ENCODE measurements at regions not wholly inside any gene's neighbourhood (a gene's known extent, or its start where the extent isn't known, plus 50 kb on each side); places are given as distances from the start of the nearest gene placed in this dataset.
A peak's percentile ranks its signal among the peaks of the same experiment; 100 is the strongest.

DNA sequence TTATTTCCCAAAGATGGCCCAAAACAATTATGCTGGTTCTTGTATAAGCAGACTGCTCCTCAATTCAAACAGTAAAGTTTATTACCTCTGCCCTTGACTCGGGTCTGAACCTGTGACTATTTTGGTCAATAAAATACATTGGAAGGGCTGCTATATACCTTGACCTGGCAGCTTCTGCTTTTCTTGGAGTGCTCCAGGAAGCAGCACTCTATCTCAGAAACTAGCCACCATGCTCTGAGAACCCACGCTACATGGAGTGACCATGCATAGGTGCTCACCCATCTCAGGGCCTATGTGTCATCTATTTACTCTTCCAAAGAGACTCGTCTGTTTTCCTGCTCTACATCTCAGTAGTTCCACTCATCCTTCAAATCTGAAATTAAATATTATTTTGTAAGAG, 299.9 kb downstream of the AHR start:
- ATAC-seq: no peak
- DNase-seq (ENCODE audit: low spot score): no peak

GRCh38 chr7:17598846-17599245, 300.4 kb downstream of the AHR start:
- DNase-seq (ENCODE audit: low spot score): no peak

DNA sequence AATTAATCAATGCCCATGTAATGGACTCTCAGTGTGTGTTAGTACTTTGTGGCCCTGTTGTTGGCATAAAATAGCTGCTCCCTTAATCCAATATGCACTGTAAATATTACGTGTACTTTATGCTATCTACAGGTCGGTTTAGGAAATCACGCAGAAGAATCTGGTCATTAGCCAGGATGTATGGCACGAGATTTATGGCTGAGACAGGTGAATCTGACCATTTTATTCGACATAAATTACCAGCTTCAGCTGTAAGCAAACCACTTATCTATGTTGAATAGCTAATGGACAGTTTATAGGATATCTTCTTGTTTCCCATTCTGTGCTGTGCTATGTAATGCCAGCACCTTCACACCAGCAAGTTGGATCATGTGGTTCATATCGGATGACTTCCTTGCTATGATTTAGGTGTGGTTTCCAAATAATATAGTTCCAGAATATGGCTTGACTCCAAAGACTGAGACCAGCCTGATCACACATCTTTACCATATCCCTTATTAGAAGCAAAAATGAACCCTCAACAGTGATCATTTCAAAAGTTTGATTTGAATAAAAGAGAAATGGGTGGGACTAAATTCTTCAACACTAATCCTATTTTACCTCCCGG, 301.4 kb downstream of the AHR start:
- ATAC-seq (no peak), DNase-seq (ENCODE audit: low spot score) (no peak)

More at GRCh38 chr7:17598846-17599245, 300.4 kb downstream of the AHR start:
- no peak for ATAC-seq

DNA sequence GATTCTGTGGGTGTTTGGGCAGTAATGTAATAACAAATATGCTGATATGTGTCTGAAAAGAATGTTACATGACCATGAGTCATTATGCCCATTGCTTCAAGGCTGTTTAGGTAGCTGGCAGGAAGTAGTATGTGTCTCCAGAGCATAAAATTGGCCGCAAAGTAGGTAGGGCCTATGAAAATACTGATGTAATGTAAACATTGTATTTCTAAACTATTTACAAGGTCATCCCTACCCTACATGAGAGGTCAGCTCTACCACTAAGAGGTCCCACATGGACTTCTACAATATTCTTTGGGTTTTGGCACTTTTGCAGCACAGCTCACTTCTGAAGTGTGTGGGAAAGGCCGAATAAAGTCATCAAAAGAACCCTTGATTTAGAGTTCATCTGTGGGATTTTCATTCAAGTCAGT, 301.9 kb downstream of the AHR start:
- ATAC-seq (no peak), DNase-seq (ENCODE audit: low spot score) (no peak)

DNA sequence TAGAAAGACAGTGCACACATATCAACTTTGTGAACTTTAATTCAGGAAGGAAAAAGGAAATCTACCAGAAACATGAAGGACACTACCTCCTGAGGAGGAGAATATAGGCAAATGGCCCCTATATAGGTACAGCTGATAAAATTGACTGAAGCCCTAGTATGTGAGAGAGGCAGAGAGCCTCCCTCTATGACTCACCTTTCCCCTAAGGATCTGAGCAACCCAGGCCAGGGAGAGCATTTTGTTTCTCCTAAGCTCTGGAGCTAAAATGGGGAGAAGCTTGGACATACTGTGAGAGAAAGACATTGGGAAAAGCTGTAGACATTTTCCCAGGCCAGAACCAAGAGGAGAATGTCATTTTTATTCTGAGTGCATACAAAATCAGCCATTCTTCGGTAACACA, 303.5 kb downstream of the AHR start:
- ATAC-seq (no peak), DNase-seq (ENCODE audit: low spot score) (no peak)

DNA sequence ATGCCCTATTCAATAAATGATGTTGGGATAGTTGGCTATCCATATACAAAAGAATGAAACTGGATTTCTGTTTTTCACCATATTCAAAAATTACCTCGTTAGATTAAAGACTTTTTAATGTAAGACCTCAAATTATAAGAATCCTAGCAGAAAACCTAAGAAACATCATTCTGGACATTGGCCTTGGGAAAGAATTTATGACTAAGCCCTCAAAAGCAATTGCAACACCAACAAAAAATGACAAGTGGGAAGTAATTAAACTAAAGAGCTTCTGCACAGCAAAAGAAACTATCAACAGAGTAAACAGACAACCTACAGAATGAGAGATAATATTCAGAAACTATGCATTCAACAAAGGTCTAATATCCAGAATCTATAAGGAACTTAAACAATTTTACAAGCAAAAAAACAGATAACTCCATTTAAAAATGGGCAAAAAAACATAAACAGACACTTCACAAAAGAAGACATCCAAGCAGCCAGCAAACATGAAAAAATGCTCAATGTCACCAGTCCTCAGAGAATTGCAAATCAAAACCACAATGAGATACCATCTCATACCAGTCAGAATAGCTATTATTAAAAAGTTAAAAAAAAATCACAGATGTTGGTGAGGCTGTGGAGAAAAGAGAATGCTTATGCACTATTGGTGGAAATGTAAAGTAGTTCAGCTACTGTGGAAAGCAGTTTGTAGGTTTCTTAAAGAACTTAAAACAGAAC, 309.8 kb downstream of the AHR start:
- ATAC-seq: no peak
- DNase-seq (ENCODE audit: low spot score): no peak

GRCh38 chr7:17611611-17612010, 313.2 kb downstream of the AHR start:
- DNase-seq (ENCODE audit: low spot score) (no peak), ATAC-seq (peak; percentile 62)

DNA sequence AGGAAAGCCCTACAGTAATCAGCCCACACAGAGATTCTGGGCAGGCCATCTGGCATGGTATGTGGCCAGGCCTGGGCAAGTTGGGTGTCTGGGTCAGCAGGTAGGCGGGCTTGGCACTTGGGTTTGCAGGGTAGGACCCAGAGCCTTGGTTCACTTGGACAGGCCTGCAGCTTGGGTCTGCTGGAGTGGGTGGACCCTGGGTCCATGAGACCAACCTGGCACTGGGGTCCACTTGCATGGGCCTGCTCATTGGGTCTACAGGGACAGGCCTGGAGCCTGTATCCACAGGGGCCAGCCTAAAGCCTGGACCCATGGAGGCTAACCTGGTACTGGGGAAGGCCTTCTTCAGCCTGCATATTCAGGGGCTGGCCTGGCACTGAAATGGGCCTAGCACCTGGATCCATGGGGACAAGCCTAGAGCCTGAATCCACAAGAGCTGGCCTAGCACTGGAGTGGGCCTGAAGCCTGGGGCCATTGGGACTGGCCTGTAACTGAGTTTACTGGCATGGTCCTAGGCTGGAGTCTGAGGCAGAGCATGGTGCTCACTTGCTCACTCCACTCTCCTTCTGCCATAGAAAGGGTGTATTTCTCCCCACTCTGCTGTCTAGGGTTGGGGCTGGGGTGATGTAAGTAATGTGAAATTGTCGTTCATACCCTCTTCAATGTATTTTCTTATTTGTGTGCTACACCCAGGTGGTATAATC, 315.0 kb downstream of the AHR start:
- DNase-seq (ENCODE audit: low spot score) (no peak), ATAC-seq (no peak)

DNA sequence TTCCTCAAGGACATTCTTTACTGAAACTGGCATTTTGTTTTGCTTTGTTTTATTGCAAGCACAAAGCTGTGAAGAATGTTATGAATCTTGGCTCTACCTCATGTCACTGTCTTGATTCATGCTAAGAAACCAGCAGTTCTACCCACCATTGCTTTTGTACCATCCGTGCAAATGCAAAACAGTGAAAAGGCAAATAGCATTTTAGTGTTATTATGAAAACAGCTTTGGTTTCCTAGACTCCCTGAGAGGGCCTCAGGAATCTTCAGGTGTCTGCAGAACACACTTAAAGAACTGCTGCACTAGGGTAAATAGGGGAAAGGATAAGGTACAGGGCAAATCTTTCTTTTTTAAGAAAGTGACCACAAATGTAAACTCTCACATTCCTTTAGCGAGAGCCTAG, 318.9 kb downstream of the AHR start:
- no peak for ATAC-seq
- DNase-seq (ENCODE audit: low spot score): no peak

- DNase-seq (ENCODE audit: low spot score) (no peak), ATAC-seq (peak; percentile 36)
Measured at GRCh38 chr7:17617857-17618651, 319.6 kb downstream of the AHR start.

GRCh38 chr7:17618652-17618974, 320.2 kb downstream of the AHR start:
- peak; percentile 93 for ATAC-seq

GRCh38 chr7:17619196-17619818, 320.9 kb downstream of the AHR start:
- DNase-seq (ENCODE audit: low spot score): no peak
- peak; percentile 38 for ATAC-seq

More at GRCh38 chr7:17618652-17618974, 320.2 kb downstream of the AHR start:
- peak; percentile 62 for DNase-seq (ENCODE audit: low spot score)

DNA sequence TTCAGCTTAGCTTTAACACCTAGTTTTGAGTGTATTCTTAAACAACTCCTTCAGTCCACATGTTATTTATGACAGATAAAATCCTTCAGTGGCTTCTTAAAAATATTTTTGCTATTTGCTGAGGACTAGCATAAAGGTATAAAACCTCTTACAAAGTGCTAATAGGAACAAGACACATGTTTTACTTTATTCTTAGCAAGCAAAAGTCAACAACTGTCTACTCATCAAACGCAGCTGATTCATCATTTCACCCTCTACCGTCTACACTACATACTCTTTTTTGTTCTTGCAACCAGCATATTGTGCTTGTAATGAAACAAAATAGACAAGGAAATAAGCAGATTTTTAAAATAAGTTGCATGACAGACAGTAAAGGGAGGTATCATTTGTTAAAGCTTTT, 319.7 kb downstream of the SNX13 start:
- DNase-seq (ENCODE audit: low spot score) (no peak), ATAC-seq (no peak)

DNA sequence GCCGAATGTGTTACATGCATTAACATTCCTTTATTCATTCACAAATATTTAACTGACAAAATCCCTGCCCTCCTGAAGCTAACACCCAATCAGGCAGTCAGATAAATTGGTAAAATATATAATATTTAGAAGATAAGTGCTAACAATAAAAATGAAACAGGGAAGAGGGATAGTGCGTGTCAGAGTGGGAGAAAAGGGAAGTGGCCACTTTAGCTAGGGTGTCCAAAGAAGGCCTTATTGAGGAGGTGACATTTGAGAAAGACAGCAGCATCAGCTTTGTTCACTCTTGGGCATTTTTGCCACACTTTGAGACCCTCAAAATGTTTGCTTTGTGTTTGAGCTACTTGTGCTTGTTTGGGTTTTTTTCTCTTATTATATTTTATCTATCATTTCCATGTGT, 317.8 kb downstream of the SNX13 start:
- DNase-seq (ENCODE audit: low spot score) (no peak), ATAC-seq (no peak)

DNA sequence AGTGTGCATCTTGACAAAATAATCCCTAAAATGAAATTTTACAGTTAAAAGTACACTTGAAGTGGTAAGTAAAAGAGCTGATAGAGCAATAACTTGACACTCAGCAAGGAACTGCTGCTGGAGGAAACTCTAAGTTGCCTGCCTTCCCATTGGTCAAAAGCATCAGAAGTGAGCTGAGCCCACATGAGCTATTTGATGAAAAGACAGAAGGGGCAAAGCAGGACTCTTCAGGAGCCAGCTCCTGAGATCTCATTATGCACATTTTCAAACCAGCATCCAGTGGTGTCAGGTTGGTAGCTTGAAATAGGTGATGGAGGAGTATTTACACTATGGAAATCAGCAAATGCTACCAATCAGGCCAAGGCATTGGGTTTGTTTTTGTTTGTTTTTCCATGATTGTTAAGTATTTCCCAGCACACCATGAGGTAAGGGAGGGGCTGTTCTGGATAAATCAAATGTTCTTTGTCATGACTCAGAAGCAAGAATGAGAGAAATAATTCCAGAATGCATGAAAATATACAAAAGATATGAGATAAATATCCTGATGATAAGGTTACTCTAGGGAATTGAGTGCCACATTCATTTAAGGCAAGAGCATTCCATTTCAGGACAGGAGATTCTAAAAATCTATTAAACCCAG, 316.6 kb downstream of the SNX13 start:
- DNase-seq (ENCODE audit: low spot score) (no peak), ATAC-seq (no peak)

DNA sequence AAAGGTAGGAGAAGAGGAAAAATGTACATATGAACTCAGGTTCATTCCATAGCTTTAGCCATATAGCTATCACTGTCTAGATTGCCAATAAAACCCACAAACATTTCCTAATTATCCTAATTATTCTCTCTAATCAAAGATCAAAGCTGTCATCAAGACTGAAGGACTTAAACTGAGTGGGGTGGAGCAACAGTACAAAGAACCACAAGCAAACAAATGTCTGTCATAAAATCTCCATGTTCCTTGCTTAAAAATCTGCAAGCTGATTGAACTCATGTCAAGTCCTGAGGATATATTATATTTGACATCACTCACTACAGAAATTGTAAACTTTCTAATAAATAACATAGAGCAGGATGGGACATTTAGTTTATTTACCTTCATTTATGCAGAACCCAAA, 315.9 kb downstream of the SNX13 start:
- DNase-seq (ENCODE audit: low spot score) (no peak), ATAC-seq (no peak)

DNA sequence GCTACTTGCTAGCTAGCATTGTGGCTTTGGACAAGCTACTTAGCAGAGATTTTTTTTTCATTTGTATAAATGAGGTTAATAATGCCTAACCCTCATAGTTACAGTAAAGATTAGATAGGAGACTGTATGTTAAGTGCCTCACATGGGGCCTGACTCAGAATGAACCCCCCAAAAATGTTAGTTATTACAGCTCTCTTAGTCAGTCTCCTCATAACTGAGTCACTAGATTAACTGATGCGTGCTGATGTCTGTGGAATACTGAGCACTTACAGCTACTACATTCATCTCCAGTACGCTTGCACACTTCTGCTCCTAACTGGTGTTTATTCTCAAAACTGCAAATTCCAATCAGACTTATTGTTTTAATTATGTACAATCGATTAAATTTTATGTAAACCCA, 315.3 kb downstream of the SNX13 start:
- ATAC-seq (no peak), DNase-seq (ENCODE audit: low spot score) (no peak)

DNA sequence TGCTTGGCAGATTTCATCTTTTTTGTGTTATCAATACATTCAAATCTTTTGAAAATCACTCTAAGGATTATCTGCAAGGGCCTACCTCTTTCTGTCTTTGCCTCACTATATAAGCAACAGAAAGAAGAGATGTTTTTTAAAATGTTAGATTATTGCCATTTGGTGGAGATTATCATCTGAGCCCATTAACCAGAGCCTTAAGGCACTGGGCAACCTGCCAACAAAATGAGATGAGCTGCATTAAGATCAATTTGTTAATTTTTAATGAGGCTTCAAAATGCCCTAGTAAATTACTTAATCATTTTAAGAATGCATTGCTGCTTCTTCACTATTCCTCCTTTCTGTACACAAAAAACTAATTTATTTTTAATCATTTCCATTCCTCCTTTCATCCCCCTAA, 314.1 kb downstream of the SNX13 start:
- DNase-seq (ENCODE audit: low spot score) (no peak), ATAC-seq (no peak)

DNA sequence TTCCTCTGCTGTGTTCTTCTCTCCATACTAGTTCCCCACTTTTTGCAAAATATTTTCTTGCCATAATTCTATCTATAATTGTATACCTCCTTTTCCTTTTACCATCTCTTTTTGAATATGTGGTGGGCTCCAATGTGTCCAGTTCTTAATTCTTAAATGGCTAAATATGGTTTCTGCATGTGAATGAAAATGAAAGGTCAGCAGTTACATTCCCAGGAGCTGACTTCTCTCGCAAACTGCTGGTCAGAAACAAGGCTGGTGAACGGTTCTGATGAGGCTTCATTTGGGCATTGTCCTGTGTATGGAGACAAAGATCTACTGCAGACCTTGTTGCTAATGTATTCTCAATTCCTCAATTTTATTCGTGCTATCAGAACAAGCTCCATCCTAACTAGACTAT, 309.2 kb downstream of the SNX13 start:
- no peak for ATAC-seq
- DNase-seq (ENCODE audit: low spot score): no peak

- DNase-seq (ENCODE audit: low spot score): no peak
- no peak for ATAC-seq
Measured at GRCh38 chr7:17632384-17632783, 307.9 kb downstream of the SNX13 start.

DNA sequence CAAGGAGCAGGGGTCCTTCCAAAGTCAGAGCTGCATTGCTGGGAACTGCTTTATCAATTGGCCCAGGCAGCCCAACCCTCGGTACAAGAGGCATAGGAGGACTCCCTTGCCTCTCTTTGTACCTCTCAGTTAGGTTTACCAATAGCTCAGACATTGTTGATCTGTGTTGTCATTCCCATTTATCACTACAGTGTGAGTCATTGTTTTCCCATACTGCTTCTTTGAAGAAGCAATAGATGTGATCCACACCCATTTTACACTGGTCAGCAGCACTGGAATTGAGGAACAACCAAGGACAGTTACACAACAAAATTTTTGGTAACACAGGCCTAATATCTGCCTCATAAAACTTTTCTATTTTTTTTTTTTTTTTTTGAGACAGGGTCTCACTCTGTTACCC, 307.2 kb downstream of the SNX13 start:
- no peak for DNase-seq (ENCODE audit: low spot score)

More for the DNA sequence above, 307.2 kb downstream of the SNX13 start:
- ATAC-seq: no peak
